Ectodermal cell (in vitro differentiated cells): ENCODE measurements at regions not wholly inside any gene's neighbourhood (a gene's known extent, or its start where the extent isn't known, plus 50 kb on each side); places are given as distances from the start of the nearest gene placed in this dataset.

Experiments
- H3K27ac ChIP-seq: 2 replicates; pipeline ENCODE4 v1.7.0; 2013; ENCODE audit warnings: mild to moderate bottlenecking, low read depth, low read length; ENCODE audit not compliant: insufficient read depth, poor library complexity, severe bottlenecking
- H3K27me3 ChIP-seq: 2 replicates; pipeline ENCODE4 v1.7.0; 2013; ENCODE audit warnings: mild to moderate bottlenecking, low read length; ENCODE audit not compliant: insufficient read depth, control insufficient read depth, poor library complexity, severe bottlenecking
- H3K36me3 ChIP-seq: one replicate; pipeline ENCODE4 v1.7.0; 2013; ENCODE audit warnings: low read length; ENCODE audit not compliant: control insufficient read depth, insufficient read depth
- H3K4me1 ChIP-seq: one replicate; pipeline ENCODE4 v1.7.0; 2013; ENCODE audit warnings: low read length; ENCODE audit not compliant: control insufficient read depth, insufficient read depth
- H3K4me3 ChIP-seq: 2 replicates; pipeline ENCODE4 v1.7.0; 2013; ENCODE audit warnings: low read depth, low read length, control low read depth; ENCODE audit not compliant: insufficient read depth
- H3K9me3 ChIP-seq: 2 replicates; pipeline ENCODE4 v1.7.0; 2013; ENCODE audit warnings: mild to moderate bottlenecking, low read length, moderate library complexity; ENCODE audit not compliant: control insufficient read depth
- WGBS, 2 experiments: methylation state at CpG; one replicate each; pipeline ENCODE4 v1.1.7; 2013; ENCODE audit warnings: missing lambda C conversion rate in 2 of 2; 5-methylcytosine and 5-hydroxymethylcytosine counted together

GRCh38 chrY:15325201-15325600 is 800.9 kb downstream of the NLGN4Y start:
- Histone ChIP-seq H3K4me1 (no peaks in the 10 kb centered on the region), H3K4me3 (no peak overlapping the region), H3K27me3 (no peaks in the 10 kb centered on the region), H3K27ac (no peak overlapping the region), H3K36me3 (no peaks in the 10 kb centered on the region), H3K9me3 (no peaks in the 10 kb centered on the region)
- 94 to 100% methylated on average over 2 of the region's 3 CpGs for WGBS, 2 experiments

- Histone ChIP-seq H3K4me3 (no peak overlapping the region), H3K36me3 (no peaks in the 10 kb centered on the region), H3K27me3 (no peaks in the 10 kb centered on the region), H3K27ac (no peak overlapping the region), H3K9me3 (no peaks in the 10 kb centered on the region), H3K4me1 (no peaks in the 10 kb centered on the region)
- 95 to 98% methylated on average over 5 of the region's 5 CpGs for WGBS, 2 experiments
These were observed 802.3 kb downstream of the NLGN4Y start for GRCh38 chrY:15326673-15327072.

GRCh38 chrY:15328848-15329247 is 804.5 kb downstream of the NLGN4Y start:
- no peaks in the 10 kb centered on the region for H3K9me3 ChIP-seq
- H3K27me3 ChIP-seq, result no peaks in the 10 kb centered on the region
- no peaks in the 10 kb centered on the region for H3K36me3 ChIP-seq
- H3K4me1 ChIP-seq, result no peaks in the 10 kb centered on the region
- H3K27ac ChIP-seq, result no peak overlapping the region
- no peak overlapping the region for H3K4me3 ChIP-seq
- 93 to 97% methylated on average over 2 to 3 of the region's 3 CpGs for WGBS, 2 experiments

- Histone ChIP-seq H3K27me3 (no peaks in the 10 kb centered on the region), H3K27ac (no peak overlapping the region), H3K9me3 (no peaks in the 10 kb centered on the region), H3K4me1 (no peaks in the 10 kb centered on the region), H3K36me3 (no peaks in the 10 kb centered on the region), H3K4me3 (no peak overlapping the region)
- 83 to 97% methylated on average over 1 to 4 of the region's 4 CpGs for WGBS, 2 experiments
These were observed 819.2 kb downstream of the NLGN4Y start for GRCh38 chrY:15343522-15343921.

- H3K27ac ChIP-seq, result no peak overlapping the region
- no peaks in the 10 kb centered on the region for H3K27me3 ChIP-seq
- H3K4me3 ChIP-seq, result no peak overlapping the region
- WGBS, 2 experiments, result 88 to 97% methylated on average over 4 of the region's 4 CpGs
- H3K4me1 ChIP-seq, result no peaks in the 10 kb centered on the region
- H3K36me3 ChIP-seq, result no peaks in the 10 kb centered on the region
- no peaks in the 10 kb centered on the region for H3K9me3 ChIP-seq
These were observed 821.3 kb downstream of the NLGN4Y start for GRCh38 chrY:15345471-15346155.

GRCh38 chrY:15349351-15349750 is 825.0 kb downstream of the NLGN4Y start:
- no peaks in the 10 kb centered on the region for H3K4me1 ChIP-seq
- H3K36me3 ChIP-seq, result no peaks in the 10 kb centered on the region
- no peaks in the 10 kb centered on the region for H3K27me3 ChIP-seq
- no peak overlapping the region for H3K27ac ChIP-seq
- no peaks in the 10 kb centered on the region for H3K9me3 ChIP-seq
- no peak overlapping the region for H3K4me3 ChIP-seq
- 64 to 86% methylated on average over 2 of the region's 2 CpGs for WGBS, 2 experiments

DNA sequence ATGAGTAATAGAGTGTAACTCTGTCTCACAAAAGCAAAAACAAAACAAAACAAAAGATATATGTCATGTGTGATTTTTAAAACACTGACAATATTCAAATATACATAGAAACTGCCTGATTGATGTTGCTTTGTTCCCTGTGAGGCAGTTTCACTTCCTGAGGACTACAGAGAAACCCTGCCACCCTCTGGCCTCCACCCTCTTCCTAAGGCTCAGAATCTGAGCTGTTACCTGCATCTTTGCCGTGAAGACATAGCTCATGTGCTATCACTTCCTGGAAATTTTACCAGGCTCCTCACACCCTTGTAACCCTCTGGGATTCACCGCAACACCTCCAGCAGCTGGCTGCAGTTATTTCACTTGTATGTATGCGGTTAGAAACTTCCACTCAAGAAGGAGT is 831.0 kb downstream of the NLGN4Y start:
- H3K36me3 ChIP-seq, result no peaks in the 10 kb centered on the region
- H3K27me3 ChIP-seq, result no peaks in the 10 kb centered on the region
- WGBS, 2 experiments, result 92 to 94% methylated on average over 3 of the region's 3 CpGs
- no peak overlapping the region for H3K27ac ChIP-seq
- no peaks in the 10 kb centered on the region for H3K9me3 ChIP-seq
- H3K4me3 ChIP-seq, result no peak overlapping the region
- H3K4me1 ChIP-seq, result no peaks in the 10 kb centered on the region

DNA sequence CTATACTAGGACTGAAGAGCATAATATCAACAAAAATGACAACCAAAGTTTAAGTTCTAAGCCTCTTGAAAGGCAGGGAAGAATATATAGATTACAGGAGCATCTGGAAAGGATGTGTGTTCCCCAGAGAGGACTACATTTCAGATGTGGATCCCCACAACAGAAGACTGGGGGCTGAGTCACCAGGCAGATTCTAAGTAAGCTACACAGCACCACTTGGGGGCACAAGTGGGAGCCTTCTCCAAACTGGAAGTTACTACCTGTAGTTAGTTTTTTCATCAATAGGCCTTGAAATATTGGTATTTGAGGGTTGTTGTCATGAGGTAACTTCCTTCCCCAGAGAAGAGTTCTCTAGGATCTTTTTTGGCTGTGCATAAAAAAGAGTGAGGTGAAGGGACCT is 836.1 kb downstream of the NLGN4Y start:
- Histone ChIP-seq H3K9me3 (no peaks in the 10 kb centered on the region), H3K27ac (no peak overlapping the region), H3K27me3 (no peaks in the 10 kb centered on the region), H3K4me3 (no peak overlapping the region), H3K36me3 (no peaks in the 10 kb centered on the region), H3K4me1 (no peaks in the 10 kb centered on the region)

DNA sequence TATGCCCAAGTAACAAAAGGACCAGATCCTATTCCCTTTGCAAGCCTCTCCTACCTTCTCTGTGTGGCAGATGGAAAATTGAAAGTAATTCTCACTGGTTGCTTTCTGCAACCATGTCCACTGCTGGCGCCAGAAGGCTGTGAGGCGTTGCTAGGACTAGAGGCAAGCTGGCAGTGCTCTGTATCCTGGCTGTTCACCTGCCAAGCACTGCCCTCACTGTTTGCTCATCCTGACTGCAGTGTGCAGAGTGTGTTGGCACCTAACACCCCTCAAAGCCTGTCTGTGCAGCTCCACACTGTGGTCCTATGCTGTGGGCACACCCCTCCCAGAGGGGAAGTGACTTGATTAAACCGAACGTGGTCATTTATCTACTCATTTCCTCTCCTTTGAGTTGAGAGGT is 840.7 kb downstream of the NLGN4Y start:
- Histone ChIP-seq H3K4me3 (no peak overlapping the region), H3K27ac (no peak overlapping the region), H3K9me3 (no peaks in the 10 kb centered on the region), H3K27me3 (no peaks in the 10 kb centered on the region), H3K36me3 (no peaks in the 10 kb centered on the region), H3K4me1 (no peaks in the 10 kb centered on the region)
- 84 to 98% methylated on average over 2 to 4 of the region's 4 CpGs for WGBS, 2 experiments

DNA sequence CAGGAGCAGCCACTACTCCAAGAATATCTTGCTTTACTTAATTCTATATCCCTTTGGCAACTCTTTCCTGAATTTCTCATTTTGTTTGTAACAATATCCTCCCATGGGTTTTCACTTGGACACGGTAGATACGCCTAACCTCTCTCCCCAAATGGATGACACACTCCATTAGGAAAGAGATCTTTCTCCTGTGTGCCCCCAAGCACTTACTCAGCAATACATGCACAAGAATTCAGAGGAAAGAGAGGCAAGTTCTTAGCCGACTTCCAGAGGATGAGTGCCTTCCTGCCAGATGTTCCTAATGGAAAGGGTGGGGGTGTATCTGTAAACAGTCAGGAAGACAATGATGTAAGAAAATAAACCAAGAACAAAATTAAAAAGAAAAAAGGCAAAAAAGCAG is 844.5 kb downstream of the NLGN4Y start:
- Histone ChIP-seq H3K4me1 (no peaks in the 10 kb centered on the region), H3K27ac (no peak overlapping the region), H3K9me3 (no peaks in the 10 kb centered on the region), H3K36me3 (no peaks in the 10 kb centered on the region), H3K4me3 (no peak overlapping the region), H3K27me3 (no peaks in the 10 kb centered on the region)
- WGBS, 2 experiments, result 86 to 100% methylated on average over 2 to 3 of the region's 3 CpGs

- no peak overlapping the region for H3K4me3 ChIP-seq
- no peaks in the 10 kb centered on the region for H3K9me3 ChIP-seq
- no CpG with 5 or more reads among the region's 1 CpG for WGBS, 2 experiments
- H3K27me3 ChIP-seq, result no peaks in the 10 kb centered on the region
- H3K27ac ChIP-seq, result no peak overlapping the region
- H3K36me3 ChIP-seq, result no peaks in the 10 kb centered on the region
- no peaks in the 10 kb centered on the region for H3K4me1 ChIP-seq
These were observed 860.8 kb downstream of the NLGN4Y start for GRCh38 chrY:15385178-15385577.
